ENCODE measurements at regions not wholly inside any gene's neighbourhood (a gene's known extent, or its start where the extent isn't known, plus 50 kb on each side); places are given as distances from the start of the nearest gene placed in this dataset.
"Not testable (repeated sequence)": the region's sequence is repeated elsewhere in the genome, so short reads cannot be mapped to it uniquely, and the experiment has no call there.

DNA sequence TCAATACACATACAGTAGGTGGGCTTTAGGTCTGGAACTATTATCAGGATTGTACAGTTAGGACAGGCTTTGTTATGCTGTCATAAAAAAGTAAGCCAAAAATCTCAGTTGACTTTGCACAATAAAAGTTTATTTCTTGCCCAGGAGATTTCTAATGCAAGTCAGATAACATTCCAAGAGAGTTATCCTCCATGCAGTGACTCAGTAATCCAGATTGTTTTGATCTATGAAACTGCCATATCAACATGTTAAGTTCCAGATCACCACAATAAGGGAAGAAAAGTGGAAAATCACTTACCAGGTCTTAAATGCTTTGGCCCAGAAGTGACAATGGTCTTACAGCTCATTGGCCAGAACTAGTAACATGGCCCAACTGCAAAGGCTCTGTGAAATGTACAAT is 636.2 kb upstream of the KLF12 start:
- DNase-seq = no peak

- DNase-seq = no peak
Observed at GRCh38 chr13:74769333-74769732, 635.1 kb upstream of the KLF12 start.

DNA sequence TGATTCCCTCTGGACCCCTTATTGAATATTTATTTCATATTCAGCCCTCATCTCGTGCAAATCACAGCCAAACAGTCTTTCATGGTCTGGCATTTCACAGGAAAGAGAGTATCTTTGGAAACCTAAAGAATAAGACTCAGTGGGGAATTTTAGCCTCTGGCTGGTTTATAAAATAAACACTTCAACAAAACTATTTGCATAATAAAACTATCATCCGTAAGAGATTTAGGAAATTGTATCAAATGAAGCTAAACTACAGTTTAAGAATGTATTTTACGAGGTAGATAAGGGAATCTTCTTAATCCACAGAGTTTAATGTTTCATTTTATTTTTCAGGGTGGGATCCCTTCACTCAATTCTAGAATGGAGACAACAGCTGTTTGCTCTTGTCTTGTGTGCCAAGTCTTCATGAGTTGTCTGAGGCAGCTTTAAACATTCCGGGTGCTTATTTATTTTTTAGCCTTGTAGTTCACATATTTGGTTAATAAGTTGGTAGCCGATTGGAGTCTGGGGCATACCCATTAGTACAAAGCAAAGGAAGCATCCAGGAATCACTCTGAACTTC is 634.4 kb upstream of the KLF12 start:
- no peak for DNase-seq

- DNase-seq = no peak
Observed at GRCh38 chr13:74767050-74767449, 632.8 kb upstream of the KLF12 start.

DNA sequence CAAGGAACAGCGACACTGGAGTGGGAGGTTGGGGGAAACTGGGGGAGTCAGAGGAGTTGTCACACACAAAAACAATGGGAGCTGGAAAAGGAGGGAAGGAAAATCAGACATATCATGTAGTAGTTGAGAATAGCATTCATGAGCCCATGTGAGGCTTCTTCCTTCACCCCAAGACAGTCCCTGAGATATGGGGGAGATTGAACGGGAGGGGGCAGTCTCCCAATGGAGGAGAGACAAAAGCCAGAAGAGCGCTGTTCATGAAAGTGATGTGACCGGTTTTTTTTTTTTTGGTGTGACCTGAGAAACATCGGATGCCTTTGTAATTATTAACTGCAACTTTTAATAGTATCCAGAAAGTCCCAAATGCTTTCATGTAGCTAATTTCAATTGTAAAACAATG is 631.8 kb upstream of the KLF12 start:
- DNase-seq = no peak

DNA sequence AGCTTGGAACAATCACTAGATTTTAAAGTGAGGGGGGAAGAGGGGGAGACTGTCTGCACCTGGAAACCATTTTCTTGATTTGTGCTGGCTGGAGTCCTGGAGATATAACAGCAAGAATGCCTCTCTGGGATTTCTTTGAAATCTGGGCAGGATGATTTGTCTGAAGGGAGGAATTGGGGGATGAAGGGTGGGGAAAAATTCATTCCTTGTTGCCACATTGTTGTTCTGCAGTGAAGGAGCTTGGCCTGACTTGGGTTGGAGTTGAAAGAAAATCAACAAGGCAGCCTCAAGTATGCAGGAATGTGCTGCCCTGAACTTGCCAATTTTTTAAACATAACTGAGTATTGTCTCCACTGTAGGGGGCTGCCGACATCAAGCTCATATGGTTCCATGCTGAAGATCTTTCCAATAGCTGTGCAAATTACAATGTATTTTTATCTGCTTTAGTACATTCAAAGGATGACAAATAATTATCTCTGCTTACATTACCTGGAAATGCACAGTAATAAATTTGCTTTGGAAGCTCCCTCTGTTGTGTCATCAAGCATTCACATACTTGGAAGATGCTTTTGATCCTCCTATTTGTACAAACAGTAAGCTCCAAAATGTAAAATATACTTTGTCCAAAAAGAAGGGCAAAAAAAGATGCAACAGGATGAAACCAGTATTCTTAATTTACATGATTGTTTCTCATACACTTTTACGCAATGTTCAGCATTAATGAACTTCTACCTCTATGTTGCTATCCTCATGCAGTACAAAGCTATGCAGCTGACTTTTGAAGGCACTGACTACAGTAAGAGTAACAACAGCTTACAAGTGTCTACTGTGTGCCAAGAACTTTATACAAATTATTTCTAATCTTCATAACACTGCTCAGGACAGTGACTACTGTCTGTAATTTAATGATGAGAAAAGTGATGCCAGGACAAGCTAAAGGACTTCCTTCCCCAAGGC is 627.9 kb upstream of the KLF12 start:
- no peak for DNase-seq

DNA sequence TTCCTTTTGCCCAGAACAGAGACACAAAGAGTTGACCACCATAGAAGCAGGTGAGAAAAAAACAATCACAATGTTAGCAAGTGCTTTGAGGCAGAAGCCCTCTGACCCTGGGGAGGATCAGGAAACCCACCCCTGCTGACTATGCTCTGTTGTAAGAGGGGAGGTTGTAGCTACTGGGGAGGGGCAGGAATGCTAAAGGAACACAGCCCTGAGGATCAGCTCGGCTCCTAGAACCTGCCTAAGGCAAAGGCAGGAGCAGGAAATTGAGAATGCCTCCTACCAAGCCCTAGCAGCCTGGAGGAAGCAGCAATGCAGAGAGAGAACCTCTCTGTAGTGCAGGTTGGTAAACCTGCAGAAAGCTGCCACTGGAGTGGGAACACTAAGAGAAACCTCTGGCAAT is 624.0 kb upstream of the KLF12 start:
- DNase-seq = no peak

GRCh38 chr13:74755065-74755464 is 620.9 kb upstream of the KLF12 start:
- no peak for DNase-seq

DNA sequence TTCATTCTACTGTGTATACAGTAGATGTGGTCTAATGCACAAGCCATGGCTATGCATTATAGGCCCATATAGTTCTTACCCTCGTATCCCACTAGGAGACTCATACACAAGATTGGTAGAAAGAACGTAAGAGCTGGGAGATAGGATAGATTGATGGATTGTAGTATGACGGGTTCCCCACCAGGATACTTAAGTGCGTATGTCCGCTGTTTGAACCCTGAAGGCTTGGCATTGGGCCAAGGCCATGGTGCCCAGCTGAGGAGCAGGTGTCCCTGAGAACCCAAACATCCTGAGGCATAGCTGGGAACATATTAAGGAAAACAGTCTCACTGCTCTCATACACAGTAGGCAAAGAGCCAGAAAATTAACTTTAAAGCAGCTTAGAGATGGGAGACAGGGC is 617.5 kb upstream of the KLF12 start:
- DNase-seq = no peak

DNA sequence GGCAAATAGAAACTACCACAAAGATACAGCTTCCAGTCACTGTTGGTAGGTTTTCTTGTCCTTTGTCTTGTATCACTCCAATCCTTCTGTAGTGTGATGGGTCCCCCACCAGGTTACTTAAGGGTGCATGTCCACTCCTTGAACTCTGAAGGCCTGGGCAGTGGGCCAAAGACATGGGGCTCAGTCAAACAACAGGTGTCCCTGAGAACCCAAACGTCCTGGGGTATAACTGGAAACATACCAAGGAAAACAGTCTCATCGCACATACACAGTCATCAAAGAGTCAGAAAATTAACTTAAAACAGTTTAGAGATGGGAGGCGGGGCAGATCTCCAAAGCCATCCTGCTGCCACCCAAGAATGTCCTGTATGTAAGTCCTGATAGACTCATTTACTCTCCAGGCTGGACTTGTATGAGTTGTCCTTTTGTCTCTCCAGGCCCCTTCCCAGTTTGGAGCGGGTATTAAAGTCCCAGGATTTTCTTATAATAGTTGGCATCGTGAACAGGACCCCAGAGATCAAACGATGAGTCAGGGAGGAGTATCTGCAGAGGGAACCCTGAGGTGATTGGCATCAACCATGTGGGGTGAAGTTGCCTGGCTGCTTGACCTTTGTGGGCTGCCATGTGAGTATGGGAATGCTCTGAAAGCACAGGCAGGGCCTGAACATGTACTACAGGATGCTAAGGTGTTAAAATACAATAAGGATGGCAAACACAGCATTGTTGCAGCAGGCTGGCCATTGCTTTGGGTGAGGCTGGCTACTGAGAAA is 613.2 kb upstream of the KLF12 start:
- DNase-seq = no peak

DNA sequence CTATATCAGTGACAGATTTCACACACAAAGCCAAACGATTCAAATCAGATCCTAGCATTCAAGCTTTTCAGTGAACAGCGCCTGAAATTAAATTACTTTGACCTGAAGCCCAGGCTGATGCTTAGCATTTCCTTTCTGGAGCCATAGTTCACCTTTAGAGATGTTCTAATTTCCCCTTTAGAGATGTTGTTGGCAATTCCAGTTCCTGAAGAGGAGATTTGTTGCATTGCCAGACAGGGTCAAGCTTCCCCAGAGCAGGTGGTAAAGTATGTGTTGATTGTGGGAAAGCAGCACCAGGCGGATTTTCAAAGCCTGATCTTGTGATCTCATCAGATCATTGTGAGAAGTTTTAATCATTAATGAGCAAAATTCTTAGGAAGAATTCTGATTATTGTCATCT is 609.8 kb upstream of the KLF12 start:
- DNase-seq = no peak

- no peak for DNase-seq
Observed at GRCh38 chr13:74741732-74742131, 607.5 kb upstream of the KLF12 start.

GRCh38 chr13:74732736-74733385 is 598.7 kb upstream of the KLF12 start:
- DNase-seq = no peak

DNA sequence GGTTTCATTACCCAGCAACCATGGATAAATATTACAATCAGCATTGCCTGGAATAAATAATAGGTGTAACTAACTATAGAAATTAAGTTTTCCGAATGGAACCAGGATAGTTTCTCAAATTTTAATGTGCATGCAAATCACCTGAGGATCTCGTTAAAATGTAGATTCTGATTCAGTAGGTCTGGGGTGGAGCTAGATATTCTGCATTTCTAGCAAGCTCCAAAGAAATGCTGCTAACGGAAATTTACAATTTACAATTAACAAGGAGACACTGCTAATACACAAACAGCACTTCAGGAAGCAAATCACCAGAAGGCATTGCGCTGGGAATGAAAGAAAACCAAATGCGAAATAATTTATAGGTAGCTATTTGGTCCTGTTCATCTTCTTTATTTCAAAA is 597.5 kb upstream of the KLF12 start:
- no peak for DNase-seq

DNA sequence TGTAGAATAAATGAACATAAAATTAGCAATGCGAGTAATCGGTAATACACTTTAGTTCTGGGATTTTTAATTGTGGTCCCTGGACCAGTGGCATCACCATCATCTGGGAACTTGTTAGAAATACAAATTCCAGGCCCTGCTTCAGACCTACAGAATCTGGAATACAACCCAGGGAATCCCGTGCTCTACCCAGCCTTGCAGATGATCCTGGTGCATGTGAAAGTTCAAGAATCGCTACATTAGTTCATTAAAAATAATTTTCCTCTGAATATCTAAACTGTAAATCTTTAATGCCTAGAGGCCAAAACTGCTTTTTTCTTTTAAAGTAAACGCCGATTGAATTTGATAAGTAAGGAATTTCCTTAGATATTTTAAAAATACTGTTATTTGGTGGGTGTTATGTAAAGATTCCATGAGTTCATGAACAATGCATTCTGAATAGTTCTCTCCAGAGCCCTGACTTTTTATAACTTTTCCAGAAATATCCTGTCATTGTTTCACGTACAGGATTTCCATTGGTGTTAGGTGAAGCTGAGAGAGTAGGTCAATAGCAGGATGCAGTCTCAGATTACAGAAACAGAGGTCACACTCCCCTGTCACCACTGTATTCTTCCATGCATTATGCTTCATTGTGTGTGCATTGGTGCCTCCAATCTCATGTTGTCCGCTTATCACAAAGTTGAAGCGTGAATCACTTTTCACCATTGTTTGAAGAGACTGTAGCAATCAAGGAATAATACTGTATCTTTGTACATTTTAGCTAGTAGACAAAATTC is 596.5 kb upstream of the KLF12 start:
- no peak for DNase-seq

DNA sequence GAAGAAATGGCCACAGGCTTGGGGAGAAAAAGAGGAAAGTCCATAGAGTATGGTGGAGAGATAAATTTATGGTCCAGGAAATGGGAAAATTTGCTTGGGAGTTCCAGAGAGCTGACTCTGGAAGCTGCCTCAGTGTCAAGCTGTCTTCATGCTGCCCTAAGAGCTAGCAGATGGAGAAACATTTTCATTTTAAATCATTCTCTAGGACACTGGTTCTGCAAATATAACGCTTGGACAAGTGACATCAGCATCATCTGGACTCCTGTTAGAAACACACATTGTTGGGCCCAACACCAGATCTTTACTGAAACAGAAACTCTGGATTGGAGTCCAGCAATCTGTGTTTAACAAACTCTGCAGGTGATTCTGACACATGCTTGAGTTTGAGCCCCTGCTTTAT is 592.0 kb upstream of the KLF12 start:
- no peak for DNase-seq

DNA sequence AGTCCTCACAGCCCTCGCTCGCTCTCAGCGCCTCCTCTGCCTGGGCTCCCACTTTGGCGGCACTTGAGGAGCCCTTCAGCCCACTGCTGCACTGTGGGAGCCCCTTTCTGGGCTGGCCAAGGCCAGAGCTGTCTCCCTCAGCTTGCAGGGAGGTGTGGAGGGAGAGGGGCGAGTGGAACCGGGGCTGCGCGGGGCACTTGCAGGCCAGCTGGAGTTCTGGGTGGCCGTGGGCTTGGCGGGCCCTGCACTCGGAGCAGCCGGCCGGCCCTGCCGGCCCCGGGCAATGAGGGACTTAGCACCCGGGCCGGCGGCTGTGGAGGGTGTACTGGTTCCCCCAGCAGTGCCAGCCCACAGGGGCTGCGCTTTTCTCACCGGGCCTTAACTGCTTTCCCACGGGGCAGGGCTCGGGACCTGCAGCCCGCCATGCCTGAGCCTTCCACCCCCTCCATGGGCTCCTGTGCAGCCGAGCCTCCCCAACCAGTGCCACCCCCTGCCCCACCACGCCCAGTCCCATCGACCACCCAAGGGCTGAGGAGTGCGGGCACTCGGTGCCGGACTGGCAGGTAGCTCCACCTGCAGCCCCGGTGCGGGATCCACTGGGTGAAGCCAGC is 584.1 kb upstream of the KLF12 start:
- DNase-seq = not testable (repeated sequence)

DNA sequence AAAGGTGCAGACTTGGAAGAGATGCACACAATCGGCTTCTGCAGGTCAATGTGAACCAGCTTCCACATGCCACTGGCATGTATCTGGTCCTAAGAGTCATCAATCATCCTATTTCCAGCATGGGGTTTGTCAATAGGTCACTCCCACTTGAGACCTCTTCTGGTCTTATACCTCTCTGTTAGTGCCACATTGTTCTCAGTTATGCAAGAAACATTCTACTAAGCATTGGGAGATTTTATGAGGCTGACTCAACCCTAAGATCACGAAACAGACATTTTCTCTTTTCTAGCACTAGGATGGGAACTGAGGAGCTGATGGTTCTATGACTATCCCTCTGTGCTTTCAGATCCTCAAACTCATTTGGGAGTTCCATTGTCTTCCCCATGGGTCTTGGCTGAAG is 581.5 kb upstream of the KLF12 start:
- no peak for DNase-seq

- no peak for DNase-seq
Observed at GRCh38 chr13:74710006-74710405, 575.8 kb upstream of the KLF12 start.

DNA sequence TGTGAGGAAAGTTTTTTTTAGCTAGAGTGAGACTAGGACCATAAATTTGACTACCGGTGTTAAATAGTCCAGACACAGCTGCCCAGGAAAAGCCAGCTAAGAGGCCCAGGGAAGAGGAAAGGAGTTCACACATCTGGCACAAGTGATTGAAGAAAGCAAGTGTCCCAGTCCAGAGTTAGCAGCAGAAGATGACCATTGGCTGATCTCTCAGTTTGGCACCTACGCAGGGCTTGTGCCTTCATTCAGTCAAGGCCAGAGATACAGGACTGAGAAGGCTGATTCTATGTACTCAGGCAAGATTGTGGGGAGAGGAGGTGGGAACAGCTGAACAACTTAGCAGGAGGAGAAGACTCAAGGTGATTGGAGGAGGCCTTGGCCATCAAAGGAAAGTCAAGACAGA is 575.0 kb upstream of the KLF12 start:
- no peak for DNase-seq

GRCh38 chr13:74708629-74709028 is 574.4 kb upstream of the KLF12 start:
- no peak for DNase-seq

- no peak for DNase-seq
Observed at GRCh38 chr13:74707291-74707690, 573.1 kb upstream of the KLF12 start.

All from stimulated activated CD8-positive, alpha-beta memory T cell treated with anti-CD3 and anti-CD28 coated beads, Interleukin-4, amount 100 ng/mL, for 48 hours (primary cell).